ENCODE measurements at regions not wholly inside any gene's neighbourhood (a gene's known extent, or its start where the extent isn't known, plus 50 kb on each side); places are given as distances from the start of the nearest gene placed in this dataset.

GRCh38 chrX:138298268-138298667 is 413.2 kb downstream of the FGF13 start:
- Mint-ChIP-seq H3K36me3 (ENCODE audit: unreplicated experiment) (no peaks in the 10 kb centered on the region), H3K9me3 (ENCODE audit: unreplicated experiment) (peaks cover 44% of the 10 kb centered on the region), H3K4me1 (ENCODE audit: unreplicated experiment) (no peaks in the 10 kb centered on the region), H3K4me3 (ENCODE audit: unreplicated experiment) (no peak overlapping the region), H3K27me3 (ENCODE audit: unreplicated experiment) (no peaks in the 10 kb centered on the region), H3K27ac (ENCODE audit: unreplicated experiment) (no peak overlapping the region)
- no peak for DNase-seq (ENCODE audit: extremely low spot score, unreplicated experiment)
- TF ChIP-seq CTCF (IDR thresholded peaks at IDR 0.05): no peak

GRCh38 chrX:138345801-138346200 is 365.7 kb downstream of the FGF13 start:
- H3K36me3 Mint-ChIP-seq (ENCODE audit: unreplicated experiment): no peaks in the 10 kb centered on the region
- H3K27me3 Mint-ChIP-seq (ENCODE audit: unreplicated experiment): no peaks in the 10 kb centered on the region
- H3K4me1 Mint-ChIP-seq (ENCODE audit: unreplicated experiment): no peaks in the 10 kb centered on the region
- peaks cover 30% of the 10 kb centered on the region for H3K9me3 Mint-ChIP-seq (ENCODE audit: unreplicated experiment)
- TF ChIP-seq CTCF (IDR thresholded peaks at IDR 0.05): no peak
- H3K4me3 Mint-ChIP-seq (ENCODE audit: unreplicated experiment): no peak overlapping the region
- no peak overlapping the region for H3K27ac Mint-ChIP-seq (ENCODE audit: unreplicated experiment)
- DNase-seq (ENCODE audit: extremely low spot score, unreplicated experiment): no peak

GRCh38 chrX:138349351-138349750 is 362.2 kb downstream of the FGF13 start:
- Mint-ChIP-seq H3K4me3 (ENCODE audit: unreplicated experiment) (no peak overlapping the region), H3K36me3 (ENCODE audit: unreplicated experiment) (no peaks in the 10 kb centered on the region), H3K4me1 (ENCODE audit: unreplicated experiment) (no peaks in the 10 kb centered on the region), H3K9me3 (ENCODE audit: unreplicated experiment) (peaks cover 49% of the 10 kb centered on the region), H3K27ac (ENCODE audit: unreplicated experiment) (no peak overlapping the region), H3K27me3 (ENCODE audit: unreplicated experiment) (no peaks in the 10 kb centered on the region)
- TF ChIP-seq CTCF (IDR thresholded peaks at IDR 0.05): no peak
- no peak for DNase-seq (ENCODE audit: extremely low spot score, unreplicated experiment)

GRCh38 chrX:138378876-138379275 is 332.6 kb downstream of the FGF13 start:
- Mint-ChIP-seq H3K36me3 (ENCODE audit: unreplicated experiment) (no peaks in the 10 kb centered on the region), H3K4me1 (ENCODE audit: unreplicated experiment) (no peaks in the 10 kb centered on the region), H3K9me3 (ENCODE audit: unreplicated experiment) (peaks cover 40% of the 10 kb centered on the region), H3K27ac (ENCODE audit: unreplicated experiment) (no peak overlapping the region), H3K27me3 (ENCODE audit: unreplicated experiment) (no peaks in the 10 kb centered on the region), H3K4me3 (ENCODE audit: unreplicated experiment) (no peak overlapping the region)
- TF ChIP-seq CTCF (IDR thresholded peaks at IDR 0.05): no peak
- no peak for DNase-seq (ENCODE audit: extremely low spot score, unreplicated experiment)

GRCh38 chrX:138408101-138408500 is 303.4 kb downstream of the FGF13 start:
- H3K9me3 Mint-ChIP-seq (ENCODE audit: unreplicated experiment): peaks cover 44% of the 10 kb centered on the region
- H3K27ac Mint-ChIP-seq (ENCODE audit: unreplicated experiment): no peak overlapping the region
- H3K4me1 Mint-ChIP-seq (ENCODE audit: unreplicated experiment): no peaks in the 10 kb centered on the region
- H3K36me3 Mint-ChIP-seq (ENCODE audit: unreplicated experiment): no peaks in the 10 kb centered on the region
- no peak for TF ChIP-seq CTCF (IDR thresholded peaks at IDR 0.05)
- DNase-seq (ENCODE audit: extremely low spot score, unreplicated experiment): no peak
- H3K27me3 Mint-ChIP-seq (ENCODE audit: unreplicated experiment): no peaks in the 10 kb centered on the region
- H3K4me3 Mint-ChIP-seq (ENCODE audit: unreplicated experiment): no peak overlapping the region
